ENCODE measurements at regions not wholly inside any gene's neighbourhood (a gene's known extent, or its start where the extent isn't known, plus 50 kb on each side); places are given as distances from the start of the nearest gene placed in this dataset.

- FAIRE-seq: peak; percentile 13
- no peak for DNase-seq (ENCODE audit: insufficient read length, low spot score)
Measured at GRCh38 chr14:71632440-71632946, 299.7 kb upstream of the RGS6 start.

GRCh38 chr14:71636076-71636475, 296.2 kb upstream of the RGS6 start:
- no peak for FAIRE-seq
- DNase-seq (ENCODE audit: insufficient read length, low spot score): no peak

- FAIRE-seq: peak; percentile 13
- no peak for DNase-seq (ENCODE audit: insufficient read length, low spot score)
Measured at GRCh38 chr14:71636820-71637471, 295.3 kb upstream of the RGS6 start.

- DNase-seq (ENCODE audit: insufficient read length, low spot score) (no peak), FAIRE-seq (peak; percentile 52)
Measured at GRCh38 chr14:71638523-71639196, 293.6 kb upstream of the RGS6 start.

- no peak for FAIRE-seq
- no peak for DNase-seq (ENCODE audit: insufficient read length, low spot score)
Measured at GRCh38 chr14:71642715-71643114, 289.5 kb upstream of the RGS6 start.

GRCh38 chr14:71645656-71646055, 286.6 kb upstream of the RGS6 start:
- DNase-seq (ENCODE audit: insufficient read length, low spot score) (no peak), FAIRE-seq (peak; percentile 26)

- FAIRE-seq: peak; percentile 9
Measured at GRCh38 chr14:71646518-71646917, 285.7 kb upstream of the RGS6 start.

GRCh38 chr14:71647086-71647784, 285.0 kb upstream of the RGS6 start:
- no peak for DNase-seq (ENCODE audit: insufficient read length, low spot score)

More at GRCh38 chr14:71646518-71646917, 285.7 kb upstream of the RGS6 start:
- DNase-seq (ENCODE audit: insufficient read length, low spot score): no peak

GRCh38 chr14:71648725-71649124, 283.5 kb upstream of the RGS6 start:
- FAIRE-seq (peak; percentile 28), DNase-seq (ENCODE audit: insufficient read length, low spot score) (no peak)

More at GRCh38 chr14:71647086-71647784, 285.0 kb upstream of the RGS6 start:
- no peak for FAIRE-seq

GRCh38 chr14:71650187-71650755, 282.0 kb upstream of the RGS6 start:
- DNase-seq (ENCODE audit: insufficient read length, low spot score) (no peak), FAIRE-seq (no peak)

- peak; percentile 19 for DNase-seq (ENCODE audit: insufficient read length, low spot score)
- FAIRE-seq: no peak
Measured at GRCh38 chr14:71651228-71651627, 281.0 kb upstream of the RGS6 start.

- FAIRE-seq (no peak), DNase-seq (ENCODE audit: insufficient read length, low spot score) (no peak)
Measured at GRCh38 chr14:71652368-71652767, 279.9 kb upstream of the RGS6 start.

- DNase-seq (ENCODE audit: insufficient read length, low spot score) (no peak), FAIRE-seq (peak; percentile 70)
Measured at GRCh38 chr14:71654810-71655209, 277.4 kb upstream of the RGS6 start.

GRCh38 chr14:71658261-71658860, 273.9 kb upstream of the RGS6 start:
- DNase-seq (ENCODE audit: insufficient read length, low spot score): no peak
- peak; percentile 44 for FAIRE-seq

GRCh38 chr14:71659159-71659558, 273.1 kb upstream of the RGS6 start:
- FAIRE-seq (no peak), DNase-seq (ENCODE audit: insufficient read length, low spot score) (no peak)

GRCh38 chr14:71661441-71661840, 270.8 kb upstream of the RGS6 start:
- FAIRE-seq (peak; percentile 13), DNase-seq (ENCODE audit: insufficient read length, low spot score) (no peak)

GRCh38 chr14:71662291-71662790, 269.9 kb upstream of the RGS6 start:
- DNase-seq (ENCODE audit: insufficient read length, low spot score) (no peak), FAIRE-seq (no peak)

- FAIRE-seq: no peak
Measured at GRCh38 chr14:71665157-71665556, 267.1 kb upstream of the RGS6 start.

GRCh38 chr14:71665781-71666180, 266.4 kb upstream of the RGS6 start:
- no peak for FAIRE-seq
- DNase-seq (ENCODE audit: insufficient read length, low spot score): no peak

More at GRCh38 chr14:71665157-71665556, 267.1 kb upstream of the RGS6 start:
- no peak for DNase-seq (ENCODE audit: insufficient read length, low spot score)

- FAIRE-seq (no peak), DNase-seq (ENCODE audit: insufficient read length, low spot score) (no peak)
Measured at GRCh38 chr14:71666571-71667145, 265.6 kb upstream of the RGS6 start.
